ENCODE measurements at regions not wholly inside any gene's neighbourhood (a gene's known extent, or its start where the extent isn't known, plus 50 kb on each side); places are given as distances from the start of the nearest gene placed in this dataset.
A peak's percentile ranks its signal among the peaks of the same experiment; 100 is the strongest.

GRCh38 chr3:152157337-152157736 is 111.4 kb upstream of the MBNL1 start:
- DNase-seq: no peak

GRCh38 chr3:152159328-152159727 is 109.4 kb upstream of the MBNL1 start:
- DNase-seq: peak; percentile 9

GRCh38 chr3:152160350-152161011 is 108.2 kb upstream of the MBNL1 start:
- DNase-seq: no peak

- no peak for DNase-seq
Observed at GRCh38 chr3:152172460-152172859, 96.3 kb upstream of the MBNL1 start.

- DNase-seq: no peak
Observed at GRCh38 chr3:152173627-152174026, 95.1 kb upstream of the MBNL1 start.

- no peak for DNase-seq
Observed at GRCh38 chr3:152174876-152175527, 93.7 kb upstream of the MBNL1 start.

GRCh38 chr3:152175528-152175889 is 93.2 kb upstream of the MBNL1 start:
- DNase-seq: no peak

- no peak for DNase-seq
Observed at GRCh38 chr3:152176241-152176640, 92.5 kb upstream of the MBNL1 start.

- DNase-seq: no peak
Observed at GRCh38 chr3:152176998-152177397, 91.7 kb upstream of the MBNL1 start.

- DNase-seq: no peak
Observed at GRCh38 chr3:152177757-152178156, 91.0 kb upstream of the MBNL1 start.

- DNase-seq: peak; percentile 51
Observed at GRCh38 chr3:152183473-152183872, 85.3 kb upstream of the MBNL1 start.

- no peak for DNase-seq
Observed at GRCh38 chr3:152184971-152185686, 83.6 kb upstream of the MBNL1 start.

GRCh38 chr3:152185891-152186630 is 82.7 kb upstream of the MBNL1 start:
- DNase-seq: no peak

GRCh38 chr3:152190636-152191183 is 78.0 kb upstream of the MBNL1 start:
- no peak for DNase-seq

GRCh38 chr3:152192050-152192449 is 76.7 kb upstream of the MBNL1 start:
- no peak for DNase-seq

GRCh38 chr3:152192936-152193672 is 75.6 kb upstream of the MBNL1 start:
- peak; percentile 46 for DNase-seq

GRCh38 chr3:152193673-152194267 is 75.0 kb upstream of the MBNL1 start:
- peak; percentile 67 for DNase-seq

- DNase-seq: no peak
Observed at GRCh38 chr3:152195206-152195605, 73.5 kb upstream of the MBNL1 start.

- peak; percentile 86 for DNase-seq
Observed at GRCh38 chr3:152196782-152197181, 71.9 kb upstream of the MBNL1 start.

- peak; percentile 71 for DNase-seq
Observed at GRCh38 chr3:152197451-152197850, 71.3 kb upstream of the MBNL1 start.

- no peak for DNase-seq
Observed at GRCh38 chr3:152197937-152198336, 70.8 kb upstream of the MBNL1 start.

- DNase-seq: no peak
Observed at GRCh38 chr3:152198665-152199064, 70.1 kb upstream of the MBNL1 start.

Data from suppressor macrophage treated with lipopolysaccharide for 4 hours (primary cell).